GM19351 (cell line): ENCODE measurements at regions not wholly inside any gene's neighbourhood (a gene's known extent, or its start where the extent isn't known, plus 50 kb on each side); places are given as distances from the start of the nearest gene placed in this dataset.

Experiments
- ATAC-seq: cut with Tn5 transposase; IDR thresholded peaks from one replicate; pipeline ENCODE4 v1.9.1; 2021; ENCODE audit warnings: mild to moderate bottlenecking, moderate library complexity; ENCODE audit not compliant: unreplicated experiment

DNA sequence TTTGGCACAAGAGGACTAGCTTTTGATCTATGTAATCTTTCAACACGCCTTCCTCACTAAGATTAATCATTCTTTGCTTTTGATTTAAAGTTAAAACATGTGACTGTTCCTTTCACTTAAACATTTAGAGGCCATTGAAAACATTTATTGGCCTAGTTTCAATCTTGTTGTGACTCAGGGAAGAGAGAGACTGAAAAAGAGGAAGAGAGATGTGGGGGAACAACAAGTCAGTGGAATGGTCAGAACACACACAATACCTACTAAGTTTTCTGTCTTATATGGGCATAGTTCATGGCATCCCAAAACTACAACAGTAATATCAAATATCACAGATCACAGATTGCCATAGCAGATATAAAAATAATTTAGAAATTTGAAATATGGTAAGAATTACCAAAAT lies 812.9 kb upstream of the AGA start:
- no peak for ATAC-seq

DNA sequence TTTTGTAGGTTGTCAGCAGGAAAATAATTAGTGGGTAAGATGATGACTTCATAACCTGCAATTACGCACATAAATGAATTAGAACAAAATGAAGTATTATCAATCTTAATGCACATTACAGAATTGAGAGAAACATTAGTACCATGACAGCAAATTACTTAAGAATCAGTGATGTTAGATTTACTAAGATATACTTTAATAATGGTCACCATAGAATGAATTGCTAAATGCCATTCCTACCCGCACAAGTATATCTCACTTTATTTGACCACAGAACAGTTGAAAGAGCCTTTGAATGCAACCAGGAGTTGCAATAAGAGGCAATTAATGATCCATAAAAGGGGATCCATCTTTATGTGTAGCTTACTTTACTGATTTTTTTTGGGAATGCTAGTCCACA lies 816.4 kb upstream of the AGA start:
- no peak for ATAC-seq

DNA sequence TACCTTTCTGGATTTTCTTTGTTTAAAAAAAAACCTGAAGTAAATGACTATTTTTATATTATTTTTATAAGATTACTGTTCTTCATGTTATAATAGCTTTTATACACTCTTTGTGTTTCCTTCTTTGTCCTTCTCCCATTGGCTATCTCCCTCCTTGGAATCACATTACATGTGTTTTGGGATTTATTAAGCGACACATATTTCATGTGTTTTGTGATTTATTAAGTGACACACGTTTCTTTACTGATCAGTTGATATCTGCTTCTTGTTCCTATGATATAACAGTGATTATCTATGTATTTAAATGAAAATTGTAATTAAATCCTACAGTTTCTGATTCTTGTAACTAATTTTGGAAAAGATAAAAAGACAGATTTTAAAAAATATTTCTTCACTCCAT lies 817.3 kb upstream of the AGA start:
- ATAC-seq, result no peak

DNA sequence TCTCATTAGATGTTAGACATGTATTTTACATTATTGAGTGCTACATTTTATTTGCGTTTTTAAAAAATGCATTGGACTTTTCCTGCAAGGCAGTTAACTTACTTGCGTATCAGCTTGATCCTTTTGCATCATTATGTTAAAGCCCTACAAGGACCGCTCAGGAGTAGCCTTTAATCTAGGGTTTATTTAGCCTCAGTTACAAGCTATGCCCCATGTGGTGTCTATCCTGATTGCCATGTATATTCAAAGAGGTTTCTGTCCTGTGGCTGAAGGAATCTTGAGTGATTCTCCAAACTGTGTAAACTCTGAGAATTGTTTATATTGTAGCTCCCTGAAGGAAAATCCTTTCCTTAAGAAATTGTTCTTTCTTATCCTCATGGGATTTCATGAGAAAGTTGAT lies 821.8 kb upstream of the AGA start:
- ATAC-seq, result no peak

DNA sequence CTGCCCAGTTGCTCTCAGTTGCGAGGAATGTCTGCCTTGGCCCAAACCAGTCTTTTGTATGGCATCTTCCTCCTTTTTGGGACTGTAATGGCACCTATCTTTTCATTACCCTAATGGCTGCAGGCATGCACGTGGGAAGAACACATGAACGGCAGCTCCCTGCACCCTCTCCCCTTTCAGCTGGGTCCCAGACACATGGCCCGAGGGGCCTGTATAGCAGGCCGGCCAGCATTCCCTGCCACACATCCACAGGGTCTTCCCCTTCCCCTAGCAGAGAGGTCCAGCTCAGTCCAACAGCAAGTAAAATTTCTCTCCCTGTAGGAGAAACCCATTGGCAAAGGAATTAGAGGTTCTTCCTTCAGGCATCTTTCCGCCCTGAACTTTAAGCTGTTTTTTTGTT lies 829.1 kb upstream of the AGA start:
- ATAC-seq, result no peak

DNA sequence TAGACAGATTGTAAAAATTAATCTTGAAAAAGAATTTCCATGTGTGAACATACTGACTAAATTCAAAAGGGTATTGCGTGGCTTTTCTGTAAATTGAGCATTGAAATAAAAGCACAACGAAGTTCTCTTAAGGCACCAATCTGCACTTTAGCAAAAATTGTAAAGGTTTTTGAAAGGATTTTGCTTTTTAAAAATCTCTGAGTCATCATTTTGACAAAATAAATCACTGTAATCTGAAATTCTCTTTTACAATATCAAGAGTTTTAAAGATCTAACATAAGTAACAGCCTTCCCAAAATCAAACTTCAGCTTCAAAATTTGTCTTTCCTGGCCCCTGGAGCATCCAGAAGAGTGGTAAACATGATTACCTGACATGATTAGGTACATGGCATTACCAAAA lies 830.9 kb upstream of the AGA start:
- no peak for ATAC-seq

DNA sequence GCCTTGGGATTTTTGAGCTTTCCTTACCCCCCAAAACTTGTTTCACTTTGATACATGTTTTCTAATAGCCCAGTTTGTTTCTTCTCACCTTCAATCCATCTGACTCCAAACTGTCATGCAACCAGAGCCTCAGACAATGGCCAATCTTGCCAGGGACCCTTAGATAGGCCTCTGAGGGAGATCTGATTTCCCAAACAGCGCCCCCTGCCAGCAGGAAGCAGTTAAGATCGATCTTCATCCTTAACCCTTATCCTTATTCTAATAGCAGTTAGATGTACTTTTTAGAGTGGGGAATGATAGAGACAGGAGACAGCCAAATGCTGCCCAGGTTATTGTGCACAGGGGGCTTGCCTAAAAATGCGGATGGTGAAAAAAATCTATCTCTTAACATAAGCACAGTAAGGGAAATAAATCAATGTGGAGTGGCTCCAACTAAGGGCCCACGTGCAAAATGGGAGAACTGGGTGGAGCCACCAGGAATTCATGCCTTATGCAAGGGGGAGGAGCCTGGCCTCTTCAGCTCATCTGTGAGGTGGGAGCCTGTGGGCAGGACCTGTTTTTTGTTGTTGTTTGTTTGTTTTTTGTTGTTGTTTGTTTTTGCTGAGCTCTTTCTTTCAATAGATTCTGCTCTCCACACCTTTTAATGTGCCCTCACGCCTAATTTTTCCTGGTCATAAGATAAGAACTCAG lies 833.6 kb upstream of the AGA start:
- ATAC-seq, result no peak

DNA sequence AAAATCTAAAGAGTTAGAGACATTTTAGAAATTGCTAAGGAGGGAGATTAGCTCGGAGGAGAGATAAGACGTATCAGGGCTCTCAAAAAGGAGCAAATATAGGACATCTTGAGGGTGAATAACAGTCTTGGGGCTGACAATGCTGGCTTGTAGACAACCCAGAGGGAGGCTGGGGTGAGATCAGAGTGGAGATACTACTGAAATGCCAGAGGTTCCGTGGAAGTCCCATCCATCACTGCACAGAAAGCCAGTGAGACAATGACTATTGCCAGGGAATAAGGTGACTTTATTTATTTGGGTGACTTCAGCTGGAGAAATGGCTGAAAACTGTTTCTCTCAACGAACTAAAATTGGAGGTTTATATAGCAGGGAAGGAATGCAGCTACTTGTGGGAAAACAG lies 838.1 kb upstream of the AGA start:
- no peak for ATAC-seq

DNA sequence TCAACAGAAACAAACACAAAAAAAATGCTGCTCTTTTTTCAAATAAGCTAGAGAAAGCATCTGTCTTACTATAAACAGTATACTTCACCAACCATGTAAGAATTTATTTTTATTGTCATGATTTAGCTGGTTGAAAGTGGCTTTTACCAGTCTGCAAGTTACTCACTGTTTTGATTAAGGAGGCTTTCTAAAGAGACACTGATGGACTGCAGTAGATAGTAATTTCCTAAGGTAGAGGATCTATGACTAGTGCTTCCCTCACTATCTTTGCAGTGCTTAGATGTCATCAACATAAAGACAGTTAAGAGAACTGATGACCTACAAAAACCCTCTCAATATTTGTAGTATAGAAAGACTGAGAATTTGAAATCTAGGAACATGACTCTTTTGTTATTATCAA lies 846.2 kb upstream of the AGA start:
- ATAC-seq, result no peak

DNA sequence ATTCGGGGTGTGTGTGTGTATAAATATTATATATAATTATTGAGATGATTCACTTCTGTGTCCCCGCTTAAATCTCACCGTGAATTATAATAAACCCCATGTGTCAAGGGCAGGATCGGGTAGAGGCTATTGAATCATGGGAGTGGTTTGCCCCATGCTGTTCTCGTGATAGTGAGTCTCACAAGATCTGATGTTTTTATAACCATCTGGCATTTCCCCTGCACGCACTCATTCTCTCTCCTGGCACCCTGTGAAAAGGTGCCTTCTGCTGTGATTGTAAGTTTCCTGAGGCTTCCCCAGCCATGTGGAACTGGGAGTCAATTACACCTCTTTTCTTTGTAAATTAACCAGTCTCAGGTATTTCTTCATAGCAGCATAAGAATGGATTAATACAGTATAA lies 851.4 kb upstream of the AGA start:
- ATAC-seq, result no peak

DNA sequence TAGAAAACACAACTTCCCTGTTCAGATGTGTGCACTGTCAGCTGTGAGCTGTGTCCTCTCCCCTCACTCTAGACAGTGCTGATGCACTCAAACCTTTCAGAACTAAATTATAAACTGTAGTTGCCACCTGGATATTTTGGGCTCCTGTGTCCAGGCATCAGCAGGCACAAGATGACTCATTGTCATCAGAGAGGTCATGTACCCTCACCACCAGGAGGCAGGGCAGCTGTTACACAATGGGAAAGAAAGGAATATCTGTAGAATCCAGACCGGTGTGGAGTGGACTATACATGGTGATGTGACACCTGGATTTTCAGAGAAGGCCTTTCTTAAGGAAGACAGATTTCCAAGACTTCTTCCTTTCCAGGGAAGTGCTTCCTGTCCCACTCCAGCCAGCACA lies 854.4 kb upstream of the AGA start:
- ATAC-seq, result no peak

DNA sequence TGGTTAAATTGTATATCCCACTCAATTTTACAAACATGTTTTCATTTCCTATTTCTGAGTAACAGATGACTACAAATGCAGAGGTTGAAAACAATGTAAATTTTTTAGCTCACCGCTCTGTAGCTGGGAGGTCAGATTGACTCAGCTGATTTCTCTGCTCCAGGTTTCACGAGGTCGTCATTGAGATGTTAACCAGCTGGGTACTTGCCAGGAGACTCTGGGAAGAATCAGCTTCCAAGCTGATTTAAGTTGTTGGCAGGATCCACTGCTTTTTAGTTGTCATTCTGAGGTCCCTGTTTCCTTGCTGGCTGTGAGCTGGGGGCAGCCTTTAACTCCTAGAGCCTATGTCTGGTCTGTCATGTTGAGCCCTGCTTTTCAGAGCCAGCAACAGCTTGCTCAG lies 864.3 kb upstream of the AGA start:
- ATAC-seq, result no peak

DNA sequence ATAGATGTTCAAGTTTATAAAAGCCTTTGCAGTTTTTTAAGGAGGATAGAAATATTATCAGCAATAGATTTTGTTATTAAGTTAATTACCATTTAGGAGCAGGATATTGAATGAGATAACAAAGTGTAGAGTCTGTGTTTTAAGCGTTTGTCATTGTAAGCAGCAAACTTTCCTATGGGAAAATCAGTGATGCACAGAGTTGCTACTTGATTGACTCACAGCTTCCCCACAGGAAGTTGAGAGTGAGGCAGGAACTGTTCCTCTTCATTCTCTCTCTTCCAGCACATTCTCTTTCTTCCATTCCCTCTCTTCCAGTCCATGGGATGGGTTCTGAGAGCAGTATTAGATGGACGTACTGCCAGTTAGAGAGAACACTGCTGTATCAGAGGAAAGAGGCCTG lies 867.7 kb upstream of the AGA start:
- no peak for ATAC-seq

DNA sequence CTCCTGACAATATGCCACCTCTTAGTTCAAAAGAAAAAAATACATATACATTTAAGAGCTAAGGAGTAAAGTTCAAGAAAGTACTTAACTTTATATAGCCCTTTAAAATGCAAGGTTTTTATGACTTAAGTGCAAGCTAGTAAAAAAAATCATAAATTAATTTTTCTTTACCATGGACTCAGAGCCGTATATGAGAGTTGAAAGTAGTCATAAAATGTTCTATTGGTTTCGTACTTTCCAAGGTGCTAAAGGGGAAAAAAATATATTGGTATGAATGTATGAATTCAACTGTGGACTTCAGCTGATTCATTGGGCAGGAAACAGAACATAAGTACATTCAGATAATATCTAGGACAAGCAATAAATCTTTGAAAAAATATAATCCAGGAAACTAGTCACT lies 869.8 kb upstream of the AGA start:
- ATAC-seq, result no peak

DNA sequence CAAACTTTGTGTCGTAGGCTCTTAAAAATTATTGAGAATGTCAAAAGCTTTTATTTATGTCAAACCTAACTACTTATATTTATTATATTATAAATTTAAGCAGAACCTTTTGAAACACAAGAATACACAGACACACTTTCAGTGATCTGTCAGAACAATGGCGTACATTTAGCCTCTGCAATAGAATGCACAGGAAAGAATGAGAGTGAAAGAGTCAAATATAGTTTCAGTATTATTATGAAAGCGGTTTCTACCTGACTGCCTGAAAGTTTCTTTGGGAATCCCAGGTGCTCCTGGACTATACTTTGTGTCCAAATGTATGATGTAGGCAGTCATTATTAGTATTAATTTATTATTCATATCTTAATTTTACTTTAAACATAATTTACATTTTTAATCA lies 872.0 kb upstream of the AGA start:
- ATAC-seq, result no peak

DNA sequence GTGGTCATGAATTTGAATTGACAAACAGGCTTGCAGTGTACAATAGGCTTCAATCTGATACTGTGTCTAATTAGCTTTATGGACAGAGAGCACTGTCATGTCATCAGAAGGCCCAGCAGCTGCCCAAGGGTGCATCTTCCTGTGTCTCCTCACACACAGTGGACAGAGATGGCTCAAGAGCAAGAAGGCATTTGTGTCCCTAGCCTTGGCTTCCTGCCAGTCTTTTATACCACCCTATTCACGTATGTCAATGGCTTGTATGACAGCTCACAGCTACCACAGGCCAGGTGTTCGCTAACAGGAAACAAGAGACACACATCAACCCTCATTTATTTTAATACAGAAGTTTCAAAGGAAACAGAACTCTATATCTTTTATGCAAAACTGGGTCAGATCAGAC lies 874.0 kb upstream of the AGA start:
- no peak for ATAC-seq

DNA sequence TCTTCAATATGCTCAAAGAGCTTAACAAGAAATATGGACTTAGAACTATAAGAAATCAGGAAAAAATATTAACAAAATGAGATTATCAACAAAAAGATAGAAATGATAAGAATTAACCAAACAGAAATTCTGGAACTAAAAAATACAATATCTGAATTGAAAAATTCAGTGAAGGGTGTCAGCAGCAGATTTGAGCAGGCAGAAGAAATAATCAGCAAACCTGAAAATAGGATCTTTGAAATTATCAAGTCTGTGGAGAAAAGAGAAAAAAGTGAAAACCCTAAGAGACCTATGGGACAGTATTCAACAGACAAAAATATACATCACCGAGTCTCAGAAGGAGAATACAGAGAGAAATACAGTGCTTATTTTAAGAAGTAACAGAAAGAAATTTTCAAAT lies 877.8 kb upstream of the AGA start:
- no peak for ATAC-seq

DNA sequence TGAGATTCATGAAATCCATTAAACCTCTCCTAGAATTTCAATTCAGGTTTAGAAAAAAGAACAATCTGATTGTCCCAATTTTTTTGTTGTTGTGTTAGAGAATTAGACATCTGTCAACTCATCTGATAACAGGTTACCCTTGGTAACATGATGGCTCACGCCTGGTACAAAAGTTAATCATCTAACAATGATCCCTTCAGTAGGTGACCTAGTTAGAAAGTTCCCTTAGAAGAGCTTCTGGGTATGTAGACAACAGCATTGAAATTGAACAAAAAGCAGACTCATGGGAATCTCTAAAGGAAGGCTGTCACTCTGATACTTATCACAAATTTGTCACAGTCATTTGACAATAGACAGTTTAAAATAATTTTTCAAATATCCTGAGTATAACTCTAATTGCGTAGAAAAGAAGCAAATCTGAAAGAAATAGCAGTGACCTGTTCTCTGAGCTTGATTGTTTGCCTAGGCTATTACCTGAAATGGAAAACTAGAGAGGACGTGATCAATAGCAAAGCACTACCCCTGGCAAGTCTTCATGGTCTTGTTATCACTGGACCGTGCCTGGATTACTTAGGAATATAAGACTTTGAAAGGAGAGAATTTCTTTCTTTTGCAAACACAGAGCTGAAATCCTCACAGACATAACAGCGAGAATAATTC lies 880.4 kb upstream of the AGA start:
- ATAC-seq, result no peak

DNA sequence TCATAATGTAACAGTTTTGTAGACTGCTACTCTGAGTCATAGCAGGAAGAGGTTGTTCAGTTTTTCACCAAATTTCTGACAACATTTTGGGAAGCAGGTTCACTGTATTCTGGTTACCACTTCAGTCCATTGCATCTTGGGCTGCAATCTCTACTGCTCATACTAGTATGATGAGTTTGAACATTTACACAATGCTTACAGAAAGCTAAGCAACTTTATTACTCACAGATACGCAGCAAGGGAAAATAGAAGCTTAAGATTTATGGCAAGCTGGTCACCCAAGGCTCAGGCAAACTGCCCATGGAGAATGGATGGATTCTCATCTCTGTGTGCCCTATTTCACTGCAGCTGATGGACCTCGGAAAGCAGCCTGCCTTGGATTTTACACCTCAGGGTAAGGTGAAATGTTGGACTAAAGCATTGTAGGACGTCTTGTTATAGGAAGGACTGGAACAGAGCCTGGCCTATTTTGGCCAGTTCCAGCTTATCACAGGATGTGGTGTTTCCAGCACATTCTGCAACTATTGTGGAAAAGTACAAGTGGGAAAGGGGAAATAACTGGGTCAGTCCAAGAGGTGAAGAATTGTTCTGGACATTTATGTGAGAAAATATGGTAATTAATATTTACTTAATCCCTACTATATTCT lies 887.1 kb upstream of the AGA start:
- ATAC-seq, result no peak

DNA sequence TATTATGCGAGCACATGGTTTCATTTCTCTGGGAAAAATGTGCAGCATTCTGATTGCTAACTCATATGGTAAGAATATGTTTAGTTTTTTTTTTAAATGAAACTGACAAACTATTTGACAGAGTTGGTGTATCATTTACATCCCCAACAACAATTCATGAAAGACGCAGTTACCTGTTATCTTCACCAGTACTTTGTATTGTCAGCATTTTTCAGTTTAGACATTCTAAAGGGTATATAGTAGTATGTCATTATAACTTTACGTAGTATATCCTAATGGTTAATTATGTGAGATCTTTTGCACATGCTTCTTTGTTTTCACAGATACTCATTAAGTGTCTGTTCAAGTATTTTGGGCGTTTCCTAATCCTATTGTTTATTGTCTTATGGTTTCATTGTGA lies 891.1 kb upstream of the AGA start:
- no peak for ATAC-seq

DNA sequence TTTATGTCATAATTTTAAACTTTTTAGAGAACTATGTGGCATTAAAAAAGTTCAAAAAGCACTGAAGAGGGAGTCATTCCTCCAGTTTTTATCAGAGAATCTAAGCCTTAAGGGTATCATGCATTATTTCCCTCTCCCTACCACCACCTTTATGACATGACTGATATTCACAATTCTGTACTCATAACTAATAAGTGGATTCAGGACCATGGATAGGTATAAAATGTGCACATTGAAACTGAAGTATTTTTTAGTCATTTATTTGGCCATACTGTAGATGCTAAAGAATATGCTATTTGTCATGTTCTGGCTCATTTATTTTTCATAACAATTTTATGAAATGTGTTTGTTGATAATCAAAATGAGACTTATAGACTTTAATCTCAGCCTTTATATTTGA lies 897.5 kb upstream of the AGA start:
- no peak for ATAC-seq

DNA sequence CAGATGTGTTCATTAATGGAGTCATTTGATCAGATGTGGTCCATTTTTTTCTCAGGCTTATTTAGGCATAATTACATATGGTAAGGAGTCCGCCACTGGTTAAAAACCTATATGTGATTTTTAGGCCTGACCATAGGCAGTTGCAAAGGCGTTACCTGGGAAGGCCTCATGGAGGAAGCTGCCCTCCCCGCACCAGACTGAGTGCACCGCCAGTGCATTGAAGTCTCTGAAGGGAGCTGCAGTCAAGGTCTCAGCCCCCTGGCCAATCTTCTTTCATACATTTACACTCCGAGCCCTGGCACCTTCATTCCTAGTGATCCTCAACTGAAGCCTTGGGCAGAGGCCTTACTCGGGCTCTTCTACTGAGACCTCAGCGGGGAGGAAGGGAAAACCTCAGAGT lies 898.2 kb upstream of the AGA start:
- no peak for ATAC-seq

DNA sequence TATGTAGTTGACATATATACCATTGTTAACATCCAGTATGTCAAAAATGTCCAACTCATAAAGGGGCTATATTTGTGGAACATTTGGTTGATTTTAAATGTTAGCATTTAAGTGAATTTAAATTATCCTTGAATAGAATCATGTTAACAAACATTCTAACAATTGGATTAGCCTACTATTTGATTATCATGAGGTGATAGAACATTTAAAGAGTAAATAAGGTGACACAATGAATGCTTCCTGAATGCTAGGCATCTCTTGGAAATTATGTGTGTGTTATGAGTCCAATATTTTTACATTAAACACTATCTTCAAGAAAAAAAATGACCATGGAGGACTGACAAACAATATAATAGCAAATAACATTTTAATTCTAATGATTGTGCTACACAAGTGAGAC lies 901.9 kb upstream of the AGA start:
- no peak for ATAC-seq
